ENCODE measurements at regions not wholly inside any gene's neighbourhood (a gene's known extent, or its start where the extent isn't known, plus 50 kb on each side); places are given as distances from the start of the nearest gene placed in this dataset.

DNA sequence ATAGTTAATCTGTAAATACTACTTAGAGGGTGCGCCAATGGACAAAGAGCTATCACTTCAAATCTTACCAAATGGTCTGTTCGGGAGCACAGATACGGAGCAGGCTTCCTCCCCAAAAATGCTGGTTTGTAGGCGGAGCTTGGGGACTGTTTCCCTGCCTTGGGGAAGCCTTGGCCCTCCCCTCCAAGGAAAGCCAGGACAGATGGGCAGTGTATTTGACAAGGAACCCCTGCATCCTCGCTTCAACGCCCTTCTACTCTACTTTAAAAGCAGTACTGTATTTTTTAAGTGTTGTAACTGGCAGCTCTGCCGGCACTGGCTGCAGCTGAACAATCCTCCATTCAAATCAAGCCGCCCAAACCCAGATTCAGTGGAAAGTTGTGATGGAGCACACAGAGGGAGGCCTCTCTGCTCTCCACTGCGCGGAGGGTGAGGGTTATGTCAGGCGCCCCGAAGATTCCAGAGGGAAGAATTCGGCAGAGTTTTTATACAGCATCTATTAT, 83.1 kb upstream of the FNDC3B start:
- peak in 1 of 3 donors; percentile 33 for DNase-seq

DNA sequence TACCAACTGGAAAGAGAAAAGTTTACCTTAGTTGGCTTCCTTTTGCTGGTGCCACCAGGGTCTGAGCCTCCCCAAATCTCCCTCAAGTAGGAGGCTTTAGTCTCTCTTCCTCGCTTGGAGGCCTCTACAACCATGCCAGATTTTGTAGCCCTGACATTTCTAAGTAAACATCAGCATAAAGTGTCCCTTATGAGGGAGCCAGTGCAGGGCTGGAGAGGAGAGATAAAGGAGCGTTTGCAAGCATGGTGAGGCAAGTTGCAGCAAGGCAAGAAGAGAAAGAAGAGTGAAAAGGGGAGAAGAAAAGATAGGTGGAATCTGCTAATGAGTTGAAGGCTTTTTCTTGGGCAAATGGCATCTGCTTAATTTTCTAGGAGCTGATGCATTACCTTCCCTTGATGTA, 82.7 kb upstream of the FNDC3B start:
- DNase-seq = no peak

DNA sequence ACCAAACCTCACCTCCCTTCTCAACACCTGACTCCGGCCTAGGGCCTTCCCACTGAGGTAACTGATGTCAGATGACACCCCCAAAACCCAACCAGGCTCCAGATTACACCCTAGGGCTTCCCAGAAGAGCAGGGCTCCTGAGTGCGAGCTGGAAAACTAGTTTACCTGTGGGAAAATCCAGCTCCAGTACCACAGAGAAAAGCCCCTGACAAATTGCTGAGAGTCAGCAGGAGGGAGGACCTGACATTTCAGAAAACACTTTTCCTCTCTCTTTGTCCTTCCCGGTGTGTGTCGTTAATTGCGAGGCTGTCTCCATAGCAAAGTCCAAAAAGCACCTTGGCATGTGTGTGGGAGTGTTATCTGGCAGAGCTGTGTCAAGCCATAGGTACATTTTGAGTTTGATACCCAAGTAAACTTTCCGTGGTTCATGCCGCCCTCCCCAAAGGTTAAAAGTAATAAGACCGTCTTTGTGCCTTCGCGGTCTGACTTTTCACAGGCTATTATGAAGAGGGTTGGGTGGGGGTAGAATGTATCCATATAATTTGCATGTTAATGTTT, 79.8 kb upstream of the FNDC3B start:
- no peak for DNase-seq

DNA sequence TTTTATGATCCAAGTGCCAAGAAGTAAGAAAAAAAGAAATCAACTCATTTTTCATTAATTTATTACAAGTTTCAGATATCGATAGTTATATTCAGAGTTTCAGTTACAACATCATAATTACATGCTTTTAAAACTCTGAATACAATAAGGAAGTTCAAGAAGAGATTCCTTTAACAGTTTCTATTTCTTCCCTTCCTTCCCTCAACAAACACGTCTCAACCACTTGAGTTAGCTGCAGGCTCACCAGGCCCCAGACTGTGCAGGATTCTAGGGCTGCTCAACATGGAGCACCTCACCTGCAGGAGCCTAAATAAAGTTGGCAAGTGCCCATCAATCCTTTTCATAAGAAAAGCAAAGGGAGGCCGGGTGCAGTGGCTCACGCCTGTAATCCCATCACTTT, 79.2 kb upstream of the FNDC3B start:
- DNase-seq = no peak

DNA sequence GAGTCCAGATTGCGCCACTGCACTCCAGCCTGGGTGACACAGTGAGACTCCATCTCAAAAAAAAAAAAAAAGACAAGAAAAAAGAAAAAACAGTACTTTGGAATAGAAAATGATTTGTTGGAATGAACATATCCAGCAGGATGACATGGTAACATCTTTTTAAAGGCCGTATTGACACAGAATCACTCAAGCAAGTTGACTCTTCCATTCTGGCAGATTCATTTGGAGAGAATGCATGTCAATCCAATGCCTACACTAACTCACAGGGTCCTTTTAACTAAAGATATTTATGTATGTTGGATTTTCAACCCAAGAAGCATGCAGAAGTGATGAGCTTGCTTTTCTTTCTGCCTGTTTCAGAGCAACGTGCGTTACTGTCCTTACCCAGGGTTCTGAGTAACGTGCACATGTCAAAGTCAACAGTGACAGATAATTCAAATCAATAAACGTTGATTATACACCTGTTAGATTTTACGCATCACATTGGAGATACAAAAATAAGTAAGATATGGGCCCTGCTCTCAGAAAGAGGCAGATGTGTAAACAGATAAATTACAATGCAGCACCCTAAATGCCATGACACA, 77.1 kb upstream of the FNDC3B start:
- DNase-seq = no peak

DNA sequence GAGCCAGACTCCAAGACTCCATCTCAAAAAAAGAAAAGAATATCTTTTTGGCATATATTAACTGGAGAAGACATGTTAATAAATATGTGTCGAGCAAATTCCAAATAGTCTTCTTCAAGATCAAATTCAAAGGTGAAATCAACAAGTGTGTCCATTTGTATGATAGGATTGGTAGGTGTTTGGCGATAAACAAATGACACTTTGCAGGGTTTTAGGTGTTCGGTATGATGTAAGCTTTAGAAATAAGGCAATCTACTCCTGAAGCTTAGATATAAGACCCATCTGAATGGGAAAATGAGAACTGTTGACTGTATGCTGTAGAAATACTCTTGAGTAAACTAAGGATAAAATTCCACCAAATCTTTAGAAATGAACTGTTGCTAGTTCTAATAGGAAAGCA, 75.8 kb upstream of the FNDC3B start:
- DNase-seq = no peak

DNA sequence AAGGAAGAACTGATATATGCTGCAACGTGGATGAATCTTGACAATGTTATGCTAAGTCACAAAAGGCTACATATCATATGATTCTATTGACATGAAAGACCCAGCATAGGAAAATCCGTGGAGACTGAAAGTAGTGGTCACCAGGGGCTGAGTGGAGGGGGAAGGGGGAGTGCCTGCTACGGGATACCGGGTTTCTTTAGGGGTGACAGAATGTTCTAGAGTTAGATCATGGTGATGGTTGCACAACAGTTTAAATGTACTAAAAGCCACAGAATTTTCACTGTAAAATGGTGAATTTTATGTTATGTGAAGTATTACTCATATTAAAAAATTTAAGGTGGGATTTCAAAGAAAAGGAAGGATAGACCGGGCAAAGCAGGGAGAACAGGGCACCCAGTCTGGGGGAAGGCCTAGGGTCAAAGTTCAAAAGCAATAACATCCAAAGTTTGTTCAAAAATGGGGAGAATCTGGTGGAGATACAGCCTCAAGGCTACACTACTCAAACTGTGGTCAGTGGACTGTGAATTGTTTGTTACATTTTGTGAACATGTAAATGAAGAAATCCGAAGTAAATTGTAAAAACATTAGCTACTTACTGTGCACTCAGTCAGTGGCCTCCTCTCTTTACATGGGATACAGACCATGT, 74.2 kb upstream of the FNDC3B start:
- no peak for DNase-seq

DNA sequence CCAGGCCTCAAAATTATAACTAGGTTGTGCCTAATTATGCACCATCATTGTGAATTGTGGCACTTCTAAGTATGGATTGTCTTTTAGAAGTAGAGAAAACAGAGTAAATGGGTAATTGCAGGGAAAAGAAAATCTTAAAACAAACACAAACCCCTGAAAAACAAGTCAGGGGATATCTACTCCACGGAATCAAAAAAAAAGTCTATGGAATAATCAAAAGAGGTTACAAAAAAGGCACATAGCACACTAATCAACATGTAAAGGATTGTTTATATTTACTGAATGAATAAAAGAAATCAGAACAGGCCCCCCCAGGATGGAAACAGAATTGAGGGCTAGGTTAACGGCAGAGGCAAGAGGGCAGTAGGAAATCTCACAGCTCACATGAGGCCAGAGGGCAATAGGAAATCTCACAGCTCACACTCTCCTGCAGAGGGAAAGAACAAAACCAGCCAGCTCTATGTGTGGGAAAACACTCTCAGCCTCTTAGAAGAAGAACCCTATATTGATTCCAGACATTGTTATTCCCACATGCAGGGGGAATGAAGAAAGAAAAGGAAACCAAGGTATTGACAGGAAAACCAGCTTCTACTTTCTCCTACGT, 72.7 kb upstream of the FNDC3B start:
- DNase-seq = no peak

DNA sequence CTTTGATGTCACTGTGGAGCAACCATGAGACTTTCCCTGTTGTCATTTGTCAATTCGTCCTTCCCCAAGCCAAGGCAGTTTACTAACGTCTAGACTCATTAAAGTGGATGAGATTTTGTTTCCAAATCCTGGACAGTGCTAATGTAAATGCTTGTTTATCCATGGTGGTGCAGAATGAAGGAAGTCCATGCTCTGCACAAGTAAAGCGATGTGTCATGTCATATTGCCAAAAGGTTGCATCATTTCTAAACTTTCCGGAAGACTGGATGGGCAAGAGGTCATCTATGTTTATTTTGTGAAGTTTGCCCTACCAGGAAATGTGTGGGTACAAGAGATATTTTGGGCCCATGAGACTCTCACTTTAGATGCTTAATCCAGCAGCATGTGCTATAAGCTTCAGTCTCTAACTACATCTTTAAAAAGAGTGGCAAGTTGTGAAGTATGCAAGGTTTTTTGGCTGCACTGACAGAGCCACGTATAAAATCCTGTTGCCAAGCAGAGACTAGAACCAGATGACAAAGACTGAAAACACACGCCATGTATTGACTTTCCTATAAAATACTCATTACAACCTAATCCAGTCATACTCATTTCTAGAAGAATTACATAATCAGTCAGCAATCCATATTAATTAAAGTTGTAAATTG, 72.1 kb upstream of the FNDC3B start:
- peak; percentile 77 to 90 (median 82) for DNase-seq

DNA sequence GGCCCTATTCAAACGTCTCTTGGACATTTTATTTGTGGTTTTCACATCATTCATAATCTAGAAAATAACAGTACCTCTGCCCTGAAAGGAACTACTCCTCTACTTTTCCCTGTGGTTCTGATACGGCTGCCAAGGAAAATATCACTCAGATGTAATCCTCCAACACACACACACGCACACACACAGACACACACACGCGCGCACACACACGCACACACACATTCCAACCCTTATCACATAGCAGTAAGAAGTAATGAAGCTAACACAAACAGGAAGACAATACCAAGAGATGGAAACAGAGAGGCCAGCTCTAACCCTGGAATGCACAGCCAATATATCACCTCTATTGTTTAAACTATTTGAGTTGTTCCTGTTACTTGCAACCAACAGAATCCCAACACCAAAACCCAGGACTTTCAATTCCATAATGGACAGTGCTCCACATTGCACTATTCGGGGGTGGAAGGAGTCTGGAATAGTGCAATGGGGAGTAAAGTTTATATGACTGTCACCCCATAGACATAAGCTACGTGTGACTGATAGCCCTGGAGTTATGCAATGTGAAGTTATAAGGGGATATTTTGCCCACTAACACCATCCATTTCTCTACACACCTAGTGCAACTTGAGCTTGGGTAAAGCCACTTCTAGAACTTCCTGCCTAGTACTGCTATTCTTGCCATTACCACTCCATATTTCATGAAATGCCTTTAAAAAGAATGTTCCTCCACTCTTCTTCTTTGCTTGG, 71.3 kb upstream of the FNDC3B start:
- peak in 2 of 3 donors; percentile 51 to 76 for DNase-seq

DNA sequence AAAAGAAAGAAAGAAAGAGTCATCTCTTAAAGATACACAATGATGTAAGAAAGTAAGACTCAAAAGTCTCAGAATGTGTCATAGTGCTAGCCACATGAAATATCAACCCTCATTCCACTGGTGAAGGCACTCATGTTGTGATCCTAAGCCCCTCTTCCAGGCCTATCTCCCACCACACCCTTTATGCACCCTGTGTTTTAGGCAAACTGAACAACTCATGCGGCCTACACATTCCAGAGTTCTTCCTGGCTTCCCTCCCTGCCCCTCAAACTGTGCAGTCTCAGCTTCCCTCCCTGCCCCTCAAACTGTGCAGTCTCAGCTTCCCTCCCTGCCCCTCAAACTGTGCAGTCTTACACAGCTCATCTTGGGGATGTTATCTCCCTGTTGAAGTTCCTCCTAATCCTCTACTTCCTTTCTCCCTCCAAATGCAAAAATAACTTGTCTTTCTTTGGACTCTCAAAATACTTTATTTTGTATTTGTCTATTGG, 69.0 kb upstream of the FNDC3B start:
- no peak for DNase-seq

DNA sequence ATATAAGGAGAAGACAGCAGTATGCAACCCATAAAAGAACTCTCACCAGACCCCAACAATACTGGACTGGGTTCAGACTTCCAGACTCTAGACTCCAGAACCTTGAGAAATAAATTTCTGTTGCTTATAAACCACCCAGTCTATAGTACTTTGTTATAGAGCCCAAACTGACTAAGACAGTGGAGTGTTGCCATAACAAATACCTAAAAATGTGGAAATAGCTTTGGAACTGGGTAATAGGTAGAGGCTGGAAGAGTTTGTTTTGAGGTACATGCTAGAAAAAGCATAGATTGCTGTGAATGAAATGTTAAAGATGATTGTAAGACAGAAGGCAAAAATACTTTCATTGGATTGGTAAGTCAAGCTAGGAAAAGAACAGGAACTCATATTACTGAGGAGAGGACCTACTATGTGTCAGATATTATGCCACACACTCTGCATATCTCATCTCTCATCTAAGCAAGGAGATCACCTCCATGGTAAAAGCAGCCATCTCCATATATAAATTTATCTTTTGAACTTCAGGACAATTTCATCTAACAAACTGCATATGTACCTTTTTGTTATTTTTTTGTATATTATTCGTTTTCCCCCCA, 67.4 kb upstream of the FNDC3B start:
- peak in 1 of 3 donors; percentile 54 for DNase-seq

DNA sequence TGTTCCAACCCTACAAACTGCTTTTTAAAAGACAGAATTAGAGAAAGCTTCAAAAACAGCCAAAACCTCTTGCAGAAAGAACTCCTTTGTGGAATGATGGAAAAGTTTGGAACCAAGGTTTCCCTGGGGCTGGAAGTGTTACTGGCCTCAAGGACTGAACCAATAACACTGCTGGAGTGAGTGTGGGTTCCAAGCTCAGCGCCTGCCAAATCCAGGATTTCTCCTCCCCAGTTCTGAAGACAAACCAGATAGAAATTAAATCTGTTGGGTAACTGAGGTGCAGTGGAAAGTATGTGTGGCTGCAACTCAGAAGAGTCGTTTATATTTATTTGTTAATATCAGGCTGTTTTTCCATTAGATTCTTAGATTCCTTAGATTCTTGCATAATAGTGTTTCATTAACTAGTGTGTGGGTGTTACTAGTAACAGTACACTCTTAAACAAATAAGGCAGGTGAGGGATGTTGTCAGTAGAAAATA, 66.5 kb upstream of the FNDC3B start:
- DNase-seq = peak; percentile 77 to 96 (median 89)

DNA sequence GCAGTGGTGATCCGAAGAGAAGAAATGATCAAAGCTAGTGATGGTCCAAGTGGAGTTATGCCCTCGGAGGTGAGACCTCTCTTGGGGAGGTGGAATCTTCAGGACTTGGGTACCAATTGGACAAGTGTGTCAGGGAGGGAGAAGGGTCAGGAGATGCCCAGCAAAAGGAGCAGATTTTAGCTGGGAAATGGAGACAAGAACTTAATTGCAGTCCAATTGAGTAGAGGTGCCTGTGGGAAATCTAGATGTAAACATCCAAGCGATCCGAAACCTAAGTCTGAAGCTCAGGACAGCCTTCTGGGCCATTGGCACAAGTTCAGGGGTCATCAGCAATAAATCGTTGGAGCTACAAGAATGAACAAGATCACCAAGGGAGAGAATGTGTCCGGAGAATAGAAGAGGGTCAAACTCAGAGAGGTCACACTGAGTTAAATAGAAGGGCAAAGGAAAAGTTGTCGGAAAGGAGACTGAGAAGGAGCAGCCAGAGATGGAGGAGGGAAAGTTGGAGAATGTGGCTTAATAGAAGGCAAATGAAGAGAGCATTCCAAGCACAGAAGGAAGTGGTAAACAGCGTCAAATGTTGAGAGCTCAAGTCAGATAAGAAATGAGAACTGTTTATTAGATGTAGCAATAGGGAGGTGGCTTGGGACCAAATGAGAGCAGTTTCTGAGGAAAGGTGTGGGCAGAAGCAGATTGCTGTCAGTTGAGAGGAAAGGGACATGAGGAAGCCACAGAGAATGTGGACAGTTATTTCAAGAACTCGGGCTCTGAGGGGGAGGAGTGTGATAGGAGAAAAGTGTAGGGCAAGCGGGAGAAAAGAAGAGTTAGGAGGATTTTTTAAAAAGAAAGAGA, 64.2 kb upstream of the FNDC3B start:
- no peak for DNase-seq

DNA sequence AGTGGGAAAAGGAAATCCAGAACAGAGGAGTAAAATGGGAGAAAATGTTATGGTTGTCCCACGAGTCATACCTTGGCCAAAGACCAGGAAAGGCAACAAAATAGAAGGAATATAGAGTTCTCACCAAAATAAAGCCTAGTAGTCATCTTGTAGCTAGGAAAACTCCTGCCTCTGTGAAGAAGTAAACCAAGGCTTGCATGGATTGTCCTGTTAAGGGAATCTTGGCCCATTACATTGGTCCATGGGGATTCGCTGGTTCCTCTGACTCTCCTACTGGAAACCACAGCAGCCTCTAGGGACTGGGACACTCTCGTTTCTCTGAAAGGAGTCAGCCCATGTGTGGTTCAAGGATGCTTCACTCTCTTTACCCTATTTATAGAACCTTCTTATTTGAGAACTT, 62.9 kb upstream of the FNDC3B start:
- peak in 1 of 3 donors; percentile 63 for DNase-seq

DNA sequence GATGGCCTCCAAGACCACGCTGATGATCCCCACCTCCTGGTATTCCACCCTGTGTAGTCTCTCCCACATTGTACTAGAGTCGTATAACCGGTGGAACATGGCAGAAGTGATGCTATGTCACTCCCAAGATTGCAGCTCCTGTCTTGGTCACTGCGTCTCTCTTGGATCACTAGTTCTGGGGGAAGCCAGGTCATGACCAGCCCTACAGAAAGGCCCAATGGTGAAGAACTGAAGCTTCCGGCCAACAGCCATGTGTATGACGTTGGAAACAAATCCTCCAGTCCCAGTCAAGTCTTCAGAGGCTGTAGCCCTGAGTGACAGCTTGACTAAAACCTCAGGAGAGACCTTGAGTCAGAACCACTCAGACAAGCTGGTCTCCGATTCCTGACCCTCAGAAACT, 61.9 kb upstream of the FNDC3B start:
- no peak for DNase-seq

DNA sequence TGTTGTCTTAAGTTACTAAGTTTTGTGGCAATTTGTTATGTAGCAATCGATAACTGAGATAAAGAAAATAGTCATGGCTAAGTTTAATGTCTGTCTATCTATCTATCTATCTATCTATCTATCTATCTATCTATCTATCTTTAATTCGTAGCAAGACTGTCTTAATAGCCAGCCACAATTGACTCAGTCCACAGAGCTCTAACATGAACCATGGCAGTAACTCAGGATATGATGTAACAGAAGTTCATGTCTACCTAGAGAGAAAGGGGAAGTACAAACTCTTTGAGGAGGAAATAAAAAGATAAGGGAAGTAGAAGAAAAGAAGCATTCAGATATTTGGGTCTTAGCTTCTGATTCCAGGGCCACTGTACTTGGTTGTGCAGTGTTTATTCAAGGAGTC, 61.5 kb upstream of the FNDC3B start:
- DNase-seq = no peak

DNA sequence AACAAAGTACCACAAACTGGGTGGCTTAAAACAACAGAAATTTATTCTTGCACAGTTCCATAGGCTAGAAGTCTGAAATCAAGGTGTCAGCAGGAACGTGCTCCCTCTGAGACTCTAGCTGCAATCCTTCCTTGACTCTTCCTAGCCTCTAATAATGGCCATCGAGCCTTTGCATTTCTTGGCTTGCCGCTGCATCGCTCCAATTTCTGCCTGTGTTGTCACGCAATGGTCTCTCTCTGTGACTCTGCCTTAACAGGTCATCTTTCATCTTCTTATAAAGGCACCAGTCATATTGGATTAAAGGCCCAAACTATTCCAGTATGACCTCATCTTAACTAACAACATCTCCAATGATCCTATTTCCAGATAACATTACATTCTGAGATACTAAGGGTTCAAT, 61.0 kb upstream of the FNDC3B start:
- DNase-seq = no peak

DNA sequence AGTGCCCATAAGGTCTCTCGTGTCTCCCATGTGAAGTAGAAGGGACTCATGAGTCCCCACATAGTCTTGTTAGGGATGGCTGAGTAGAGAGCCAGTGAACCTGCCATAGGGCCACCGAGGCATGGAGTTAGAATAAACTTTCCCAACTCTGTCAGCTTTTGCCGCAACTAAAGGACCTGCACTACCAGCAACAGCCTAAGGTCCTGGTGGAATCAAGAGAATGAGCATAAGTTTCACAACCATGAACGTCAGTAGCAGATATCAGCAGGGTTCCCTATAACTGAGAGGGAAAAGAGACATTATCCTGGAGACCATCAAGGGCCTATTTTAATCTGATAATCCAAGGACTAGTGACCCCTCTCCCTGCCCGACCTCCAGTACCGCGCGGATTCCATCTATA, 60.3 kb upstream of the FNDC3B start:
- no peak for DNase-seq

Measured in muscle of back (tissue), 3 donors.